HFF-Myc (cell line): ENCODE measurements at regions not wholly inside any gene's neighbourhood (a gene's known extent, or its start where the extent isn't known, plus 50 kb on each side); places are given as distances from the start of the nearest gene placed in this dataset.

Experiments
- DNase-seq: peaks from one replicate; pipeline ENCODE4 v3.0.0-alpha.2; 2011; ENCODE audit warnings: low read depth; ENCODE audit errors: extremely low read depth
- H3K4me3 ChIP-seq: replicated peaks from 2 replicates; pipeline ENCODE4 v1.5.1; 2011; ENCODE audit warnings: low read depth, mild to moderate bottlenecking, control low read depth, low read length
- TF ChIP-seq, protein P1 (sequence below): IDR thresholded peaks from 2 replicates; pipeline ENCODE4 v1.5.1; 2012; ENCODE audit warnings: mild to moderate bottlenecking, low read depth, low read length, control low read depth; ENCODE audit errors: missing control alignments

DNA sequence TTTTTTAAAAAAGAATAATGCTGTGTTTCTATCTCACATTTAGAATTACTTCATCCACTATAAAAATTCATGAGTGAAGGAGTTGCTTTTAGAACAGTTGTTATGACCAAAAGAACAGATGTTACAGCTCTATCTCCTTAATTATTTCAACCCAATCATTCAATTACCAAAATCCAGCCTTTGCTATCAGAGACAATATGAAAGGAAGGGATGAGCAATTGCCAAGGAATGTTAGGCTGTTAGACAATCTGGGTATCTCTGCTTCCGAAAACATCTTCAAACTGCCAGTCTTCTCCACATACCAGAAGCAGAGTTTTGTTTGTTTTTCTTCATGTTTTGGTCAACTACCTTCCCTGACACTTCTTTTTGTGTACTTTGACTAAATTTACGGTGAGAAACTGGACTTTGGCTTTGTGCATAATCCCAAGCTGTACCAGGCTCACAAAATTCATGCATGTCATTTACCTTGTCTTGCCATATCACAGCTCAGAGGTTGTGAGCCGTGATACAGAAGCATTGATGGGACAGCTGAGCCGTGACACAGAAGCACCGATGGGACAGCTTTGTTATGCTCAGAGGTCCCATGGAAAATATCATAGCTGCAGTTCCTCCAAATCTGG lies 405.5 kb downstream of the KIF4B start:
- H3K4me3 ChIP-seq, result no peak overlapping the region
- DNase-seq, result no peak
- TF ChIP-seq, protein P1, sequence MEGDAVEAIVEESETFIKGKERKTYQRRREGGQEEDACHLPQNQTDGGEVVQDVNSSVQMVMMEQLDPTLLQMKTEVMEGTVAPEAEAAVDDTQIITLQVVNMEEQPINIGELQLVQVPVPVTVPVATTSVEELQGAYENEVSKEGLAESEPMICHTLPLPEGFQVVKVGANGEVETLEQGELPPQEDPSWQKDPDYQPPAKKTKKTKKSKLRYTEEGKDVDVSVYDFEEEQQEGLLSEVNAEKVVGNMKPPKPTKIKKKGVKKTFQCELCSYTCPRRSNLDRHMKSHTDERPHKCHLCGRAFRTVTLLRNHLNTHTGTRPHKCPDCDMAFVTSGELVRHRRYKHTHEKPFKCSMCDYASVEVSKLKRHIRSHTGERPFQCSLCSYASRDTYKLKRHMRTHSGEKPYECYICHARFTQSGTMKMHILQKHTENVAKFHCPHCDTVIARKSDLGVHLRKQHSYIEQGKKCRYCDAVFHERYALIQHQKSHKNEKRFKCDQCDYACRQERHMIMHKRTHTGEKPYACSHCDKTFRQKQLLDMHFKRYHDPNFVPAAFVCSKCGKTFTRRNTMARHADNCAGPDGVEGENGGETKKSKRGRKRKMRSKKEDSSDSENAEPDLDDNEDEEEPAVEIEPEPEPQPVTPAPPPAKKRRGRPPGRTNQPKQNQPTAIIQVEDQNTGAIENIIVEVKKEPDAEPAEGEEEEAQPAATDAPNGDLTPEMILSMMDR, result no peak

DNA sequence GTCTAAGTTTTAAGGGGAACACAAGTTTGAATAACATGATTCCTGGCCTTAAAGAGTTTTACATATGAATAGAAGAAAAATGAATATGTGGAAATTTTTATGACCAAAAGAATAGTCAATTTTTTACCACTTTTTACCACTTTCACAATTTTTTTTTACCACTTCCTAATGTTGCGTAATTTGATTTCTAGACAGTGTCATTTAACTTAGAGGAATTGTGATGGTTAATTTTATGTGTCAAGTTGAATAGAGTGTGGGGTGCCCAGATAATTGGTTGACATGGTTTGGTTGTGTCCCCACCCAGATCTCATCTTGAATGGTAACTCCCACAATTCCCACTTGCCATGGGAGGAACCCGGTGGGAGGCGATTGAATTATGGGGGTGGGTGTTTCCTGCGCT lies 416.6 kb downstream of the KIF4B start:
- no peak overlapping the region for H3K4me3 ChIP-seq
- DNase-seq, result no peak
- TF ChIP-seq, protein P1, result no peak

DNA sequence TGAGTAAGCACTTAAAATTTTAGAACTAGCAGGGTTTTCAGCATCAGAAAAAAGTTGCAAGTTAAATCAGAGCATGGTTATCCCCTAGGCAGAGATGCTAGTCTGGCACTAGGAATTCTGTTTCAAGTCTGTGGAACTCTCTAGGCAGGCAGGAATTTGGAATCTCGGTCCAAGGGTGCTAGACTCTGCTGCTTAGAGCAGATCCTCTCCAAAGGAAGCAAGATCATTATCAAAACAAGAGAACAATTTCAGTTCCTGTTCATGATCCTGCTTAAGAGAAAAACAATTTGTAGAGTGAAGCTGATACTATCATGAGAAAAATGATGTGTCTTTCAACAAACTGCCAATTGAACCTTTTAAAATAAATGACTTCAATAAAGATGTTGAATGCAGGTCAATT lies 420.7 kb downstream of the KIF4B start:
- no peak overlapping the region for H3K4me3 ChIP-seq
- DNase-seq, result no peak
- TF ChIP-seq, protein P1, result no peak

GRCh38 chr5:155434681-155435080 lies 421.1 kb downstream of the KIF4B start:
- H3K4me3 ChIP-seq, result no peak overlapping the region
- no peak for DNase-seq
- TF ChIP-seq, protein P1, result no peak

DNA sequence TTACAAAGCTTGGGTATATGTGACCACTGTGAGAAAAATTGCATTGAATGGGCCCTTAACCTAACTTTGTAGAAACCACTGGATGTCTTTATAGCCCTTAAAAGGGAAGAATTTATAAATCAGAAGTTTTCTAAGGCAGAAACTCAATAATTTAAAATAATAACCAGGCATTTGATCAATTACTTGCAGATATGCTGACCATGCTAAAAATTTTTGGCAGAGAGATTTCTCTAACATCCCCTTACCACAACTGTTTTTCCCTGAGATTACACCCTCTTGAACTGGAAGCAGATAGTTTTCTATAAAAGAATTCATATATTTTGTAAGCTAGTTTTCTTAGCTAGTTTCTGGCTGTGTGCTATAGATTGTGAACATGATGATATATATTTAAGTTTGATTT lies 428.3 kb downstream of the KIF4B start:
- DNase-seq, result no peak
- TF ChIP-seq, protein P1, result no peak
- H3K4me3 ChIP-seq, result no peak overlapping the region

DNA sequence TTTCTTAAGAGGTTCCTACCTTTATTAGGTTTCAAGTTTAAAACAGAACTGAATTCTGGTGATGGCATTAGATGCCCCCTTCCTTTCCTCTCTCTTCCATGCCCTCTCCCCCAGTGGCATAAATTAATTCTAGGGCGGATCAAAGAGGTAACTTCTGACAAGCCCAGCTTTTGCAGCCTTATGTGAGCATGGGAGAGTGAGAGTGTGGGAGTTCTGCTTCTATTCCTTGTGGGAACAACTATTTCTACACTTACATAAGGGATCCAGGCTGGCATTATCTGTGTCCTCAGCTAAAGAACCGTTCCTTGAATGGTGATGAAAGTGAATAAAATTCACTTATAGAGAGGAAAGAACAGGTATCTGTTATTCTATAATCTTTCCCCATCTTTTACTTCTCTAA lies 437.6 kb downstream of the KIF4B start:
- TF ChIP-seq, protein P1, result no peak
- no peak overlapping the region for H3K4me3 ChIP-seq
- DNase-seq, result no peak

GRCh38 chr5:155455791-155456514 lies 442.4 kb downstream of the KIF4B start:
- H3K4me3 ChIP-seq, result no peak overlapping the region
- TF ChIP-seq, protein P1, result no peak
- DNase-seq, result no peak
